DOHH2 (cell line): ENCODE measurements at regions not wholly inside any gene's neighbourhood (a gene's known extent, or its start where the extent isn't known, plus 50 kb on each side); places are given as distances from the start of the nearest gene placed in this dataset.

ENCODE experiments used
- EZH2phosphoT487 ChIP-seq: fragments of 200-600 bp; sonication (generic); IDR thresholded peaks from 2 replicates; pipeline ENCODE4 v1.6.1; 2017; ENCODE audit warnings: borderline replicate concordance, mild to moderate bottlenecking, antibody characterized with exemption, low read length, moderate library complexity, mixed read lengths
- TF ChIP-seq, protein P1 (sequence below): fragments of 200-600 bp; sonication (generic); IDR thresholded peaks from one replicate; pipeline ENCODE4 v1.5.1; 2014; ENCODE audit warnings: antibody characterized with exemption, mild to moderate bottlenecking, low read depth, low read length; ENCODE audit not compliant: poor library complexity, severe bottlenecking

DNA sequence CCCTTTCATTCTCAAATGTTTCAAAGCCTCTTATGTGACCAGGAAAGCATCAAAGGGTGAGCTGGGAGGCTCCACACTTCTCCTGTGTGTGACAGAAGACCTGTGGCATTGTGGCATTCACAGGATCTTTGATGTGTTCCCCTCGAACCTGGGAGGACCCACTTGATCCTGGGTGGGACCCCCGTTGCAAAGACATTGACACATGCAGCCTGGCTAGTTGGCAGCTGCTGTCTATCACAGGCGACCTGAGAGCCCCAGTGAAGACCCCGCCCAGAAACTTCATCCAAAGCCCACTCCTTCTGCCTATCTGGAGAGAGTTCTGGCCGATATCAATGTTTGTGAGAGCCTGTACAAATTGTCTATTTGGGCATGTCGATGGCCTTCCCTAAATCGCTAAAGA is 140.4 kb upstream of the ATP2B2 start:
- TF ChIP-seq, protein P1, sequence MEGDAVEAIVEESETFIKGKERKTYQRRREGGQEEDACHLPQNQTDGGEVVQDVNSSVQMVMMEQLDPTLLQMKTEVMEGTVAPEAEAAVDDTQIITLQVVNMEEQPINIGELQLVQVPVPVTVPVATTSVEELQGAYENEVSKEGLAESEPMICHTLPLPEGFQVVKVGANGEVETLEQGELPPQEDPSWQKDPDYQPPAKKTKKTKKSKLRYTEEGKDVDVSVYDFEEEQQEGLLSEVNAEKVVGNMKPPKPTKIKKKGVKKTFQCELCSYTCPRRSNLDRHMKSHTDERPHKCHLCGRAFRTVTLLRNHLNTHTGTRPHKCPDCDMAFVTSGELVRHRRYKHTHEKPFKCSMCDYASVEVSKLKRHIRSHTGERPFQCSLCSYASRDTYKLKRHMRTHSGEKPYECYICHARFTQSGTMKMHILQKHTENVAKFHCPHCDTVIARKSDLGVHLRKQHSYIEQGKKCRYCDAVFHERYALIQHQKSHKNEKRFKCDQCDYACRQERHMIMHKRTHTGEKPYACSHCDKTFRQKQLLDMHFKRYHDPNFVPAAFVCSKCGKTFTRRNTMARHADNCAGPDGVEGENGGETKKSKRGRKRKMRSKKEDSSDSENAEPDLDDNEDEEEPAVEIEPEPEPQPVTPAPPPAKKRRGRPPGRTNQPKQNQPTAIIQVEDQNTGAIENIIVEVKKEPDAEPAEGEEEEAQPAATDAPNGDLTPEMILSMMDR, result no peak
- no peak for TF ChIP-seq EZH2phosphoT487
